22Rv1 (cell line): ENCODE measurements at regions not wholly inside any gene's neighbourhood (a gene's known extent, or its start where the extent isn't known, plus 50 kb on each side); places are given as distances from the start of the nearest gene placed in this dataset.

ENCODE experiments used
- CTCF ChIP-seq: fragments of 450-650 bp; IDR thresholded peaks from 2 replicates; pipeline ENCODE4 v1.5.1; 2017; ENCODE audit warnings: mild to moderate bottlenecking
- ZFX ChIP-seq: fragments of 450-650 bp; IDR thresholded peaks from 2 replicates; pipeline ENCODE4 v1.6.1; 2017; ENCODE audit warnings: antibody characterized with exemption, borderline replicate concordance

GRCh38 chr21:28822486-28823335 is 170.0 kb downstream of the LTN1 start:
- TF ChIP-seq CTCF, result no peak
- no peak for TF ChIP-seq ZFX
